ENCODE measurements at regions not wholly inside any gene's neighbourhood (a gene's known extent, or its start where the extent isn't known, plus 50 kb on each side); places are given as distances from the start of the nearest gene placed in this dataset.
"Not testable (repeated sequence)": the region's sequence is repeated elsewhere in the genome, so short reads cannot be mapped to it uniquely, and the experiment has no call there.

DNA sequence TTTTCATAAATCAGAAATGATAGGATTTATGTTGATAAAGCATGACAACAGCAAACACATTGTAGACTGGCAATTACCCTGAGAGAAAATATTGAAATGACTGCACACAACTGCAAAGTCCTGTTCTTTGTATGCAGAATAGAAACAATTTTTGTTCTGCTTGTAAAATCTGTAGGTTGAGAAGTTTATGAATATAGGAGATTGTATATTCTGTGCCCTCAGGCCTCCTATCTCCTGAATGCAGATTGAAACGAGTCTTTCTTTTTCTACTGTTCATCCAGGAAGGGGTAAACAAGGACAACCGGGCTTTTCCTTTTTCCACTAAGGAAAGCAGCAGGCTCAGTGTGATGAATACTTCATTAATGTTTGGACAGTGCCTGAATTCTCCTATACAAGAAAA lies 95.0 kb upstream of the HAPLN1 start:
- TF ChIP-seq, protein P1, sequence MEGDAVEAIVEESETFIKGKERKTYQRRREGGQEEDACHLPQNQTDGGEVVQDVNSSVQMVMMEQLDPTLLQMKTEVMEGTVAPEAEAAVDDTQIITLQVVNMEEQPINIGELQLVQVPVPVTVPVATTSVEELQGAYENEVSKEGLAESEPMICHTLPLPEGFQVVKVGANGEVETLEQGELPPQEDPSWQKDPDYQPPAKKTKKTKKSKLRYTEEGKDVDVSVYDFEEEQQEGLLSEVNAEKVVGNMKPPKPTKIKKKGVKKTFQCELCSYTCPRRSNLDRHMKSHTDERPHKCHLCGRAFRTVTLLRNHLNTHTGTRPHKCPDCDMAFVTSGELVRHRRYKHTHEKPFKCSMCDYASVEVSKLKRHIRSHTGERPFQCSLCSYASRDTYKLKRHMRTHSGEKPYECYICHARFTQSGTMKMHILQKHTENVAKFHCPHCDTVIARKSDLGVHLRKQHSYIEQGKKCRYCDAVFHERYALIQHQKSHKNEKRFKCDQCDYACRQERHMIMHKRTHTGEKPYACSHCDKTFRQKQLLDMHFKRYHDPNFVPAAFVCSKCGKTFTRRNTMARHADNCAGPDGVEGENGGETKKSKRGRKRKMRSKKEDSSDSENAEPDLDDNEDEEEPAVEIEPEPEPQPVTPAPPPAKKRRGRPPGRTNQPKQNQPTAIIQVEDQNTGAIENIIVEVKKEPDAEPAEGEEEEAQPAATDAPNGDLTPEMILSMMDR (IDR thresholded peaks at IDR 0.05; ENCODE audit: borderline replicate concordance, control extremely low read depth, extremely low read depth, insufficient read depth, missing control alignments), result no peak
- no peak for DNase-seq (ENCODE audit: low spot score)
- in situ Hi-C loops (cut with MboI; ENCODE audit: low sequenced_read_pairs, unreplicated experiment), result no loop called here

DNA sequence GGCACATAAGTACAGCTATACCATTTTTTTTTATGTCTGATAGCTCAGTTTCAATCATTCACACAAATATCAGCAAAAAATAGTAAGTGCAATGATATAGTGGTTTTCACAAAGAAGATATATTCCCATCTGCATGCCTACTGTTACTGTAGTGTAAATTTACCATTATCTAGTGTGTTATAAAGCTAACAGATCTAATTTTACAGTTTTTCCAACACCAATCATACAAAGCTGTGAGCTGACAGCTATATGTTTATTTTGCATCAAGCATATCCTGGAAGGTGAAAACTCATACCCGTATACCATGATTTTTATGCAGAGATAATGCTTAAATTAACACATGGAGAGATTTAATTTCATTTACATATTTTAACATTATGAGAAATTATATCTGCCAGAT lies 89.9 kb upstream of the HAPLN1 start:
- no peak for DNase-seq (ENCODE audit: low spot score)
- TF ChIP-seq, protein P1 (IDR thresholded peaks at IDR 0.05; ENCODE audit: borderline replicate concordance, control extremely low read depth, extremely low read depth, insufficient read depth, missing control alignments), result no peak
- in situ Hi-C loops (cut with MboI; ENCODE audit: low sequenced_read_pairs, unreplicated experiment), result no loop called here

DNA sequence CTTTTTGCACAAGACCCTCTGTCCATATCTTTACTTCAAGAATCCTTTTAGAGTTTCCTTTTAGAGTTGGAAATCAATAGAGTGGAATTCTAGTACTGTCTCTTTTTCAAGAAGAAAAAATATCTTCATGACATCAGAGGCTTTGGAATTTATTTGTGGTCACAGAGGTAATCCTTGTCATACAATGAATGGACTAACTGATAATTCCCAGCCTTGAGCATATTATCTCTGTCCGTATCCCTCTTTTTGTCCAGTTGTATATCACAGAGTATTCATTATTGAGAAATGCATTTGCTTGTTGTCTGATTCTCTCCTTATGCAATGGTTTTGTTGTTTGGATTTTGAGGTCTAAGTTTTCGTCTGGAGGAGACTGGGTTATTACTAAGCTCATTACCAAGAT lies 82.0 kb upstream of the HAPLN1 start:
- TF ChIP-seq, protein P1 (IDR thresholded peaks at IDR 0.05; ENCODE audit: borderline replicate concordance, control extremely low read depth, extremely low read depth, insufficient read depth, missing control alignments), result no peak
- DNase-seq (ENCODE audit: low spot score), result no peak
- in situ Hi-C loops (cut with MboI; ENCODE audit: low sequenced_read_pairs, unreplicated experiment), result no loop called here

DNA sequence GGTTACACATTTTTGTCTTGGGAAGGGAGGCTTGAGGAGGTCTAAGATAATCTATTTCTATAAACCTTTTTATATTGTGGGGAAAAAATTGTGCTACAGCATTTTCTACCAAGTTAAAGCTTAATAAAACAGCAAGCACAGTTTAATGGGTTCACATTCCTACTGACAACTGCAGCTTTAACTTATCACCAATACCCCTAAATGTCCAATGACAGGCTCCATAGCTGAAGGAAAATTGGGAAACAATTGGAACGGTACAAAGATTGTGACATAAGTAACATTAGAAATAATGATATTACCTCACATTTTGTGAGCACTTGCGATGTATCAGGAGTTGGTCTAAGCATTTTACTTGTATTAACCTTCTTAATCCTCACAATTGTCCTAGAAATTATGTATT lies 79.5 kb upstream of the HAPLN1 start:
- in situ Hi-C loops (cut with MboI; ENCODE audit: low sequenced_read_pairs, unreplicated experiment), result no loop called here
- DNase-seq (ENCODE audit: low spot score), result no peak
- TF ChIP-seq, protein P1 (IDR thresholded peaks at IDR 0.05; ENCODE audit: borderline replicate concordance, control extremely low read depth, extremely low read depth, insufficient read depth, missing control alignments), result no peak

DNA sequence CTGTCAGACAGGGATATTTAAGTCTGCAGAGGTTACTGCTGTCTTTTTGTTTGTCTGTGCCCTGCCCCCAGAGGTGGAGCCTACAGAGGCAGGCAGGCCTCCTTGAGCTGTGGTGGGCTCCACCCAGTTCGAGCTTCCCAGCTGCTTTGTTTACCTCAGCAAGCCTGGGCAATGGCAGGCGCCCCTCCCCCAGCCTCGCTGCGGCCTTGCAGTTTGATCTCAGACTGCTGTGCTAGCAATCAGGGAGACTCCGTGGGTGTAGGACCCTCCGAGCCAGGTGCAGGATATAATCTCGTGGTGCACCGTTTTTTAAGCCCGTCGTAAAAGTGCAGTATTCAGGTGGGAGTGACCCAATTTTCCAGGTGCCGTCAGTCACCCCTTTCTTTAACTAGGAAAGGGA lies 78.4 kb upstream of the HAPLN1 start:
- DNase-seq (ENCODE audit: low spot score); in situ Hi-C loops (cut with MboI; ENCODE audit: low sequenced_read_pairs, unreplicated experiment): not testable (repeated sequence)

DNA sequence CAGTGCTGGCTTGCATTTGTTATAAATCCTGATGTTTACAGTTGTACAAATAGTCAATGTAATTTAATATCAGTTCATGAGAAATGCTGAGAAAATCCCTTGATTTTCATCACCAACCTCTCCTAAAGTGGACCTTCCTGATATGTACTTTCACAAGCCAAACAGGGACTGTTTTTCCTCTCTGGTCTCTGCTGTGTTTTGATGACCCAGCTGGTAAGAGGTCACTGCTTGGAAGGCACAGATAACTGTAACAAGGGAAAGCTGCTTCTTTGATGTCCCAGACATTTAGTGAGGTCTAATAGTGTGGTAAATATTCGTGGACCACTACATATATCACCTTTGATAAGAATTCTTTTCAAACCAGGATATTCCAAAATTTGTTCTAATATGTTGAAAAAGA lies 68.7 kb upstream of the HAPLN1 start:
- TF ChIP-seq, protein P1 (IDR thresholded peaks at IDR 0.05; ENCODE audit: borderline replicate concordance, control extremely low read depth, extremely low read depth, insufficient read depth, missing control alignments), result no peak
- DNase-seq (ENCODE audit: low spot score), result no peak
- in situ Hi-C loops (cut with MboI; ENCODE audit: low sequenced_read_pairs, unreplicated experiment), result no loop called here

DNA sequence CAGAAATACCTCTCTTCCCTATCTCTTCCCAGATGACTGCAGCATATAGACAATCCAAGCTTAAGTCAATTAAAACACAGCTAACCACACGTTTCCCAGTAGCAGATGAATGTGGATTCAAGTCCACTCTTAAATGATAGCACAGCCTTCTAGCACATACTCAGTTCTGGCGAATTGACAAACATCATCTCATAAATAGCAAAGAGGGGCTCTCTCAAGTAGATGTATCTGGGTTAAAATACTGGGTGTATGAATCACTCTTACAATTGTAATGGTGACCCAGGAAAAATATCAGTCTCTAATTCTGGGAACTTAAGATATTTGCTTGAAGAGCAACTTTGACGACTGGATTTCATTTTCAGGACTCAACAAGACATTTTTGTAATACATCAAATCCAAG lies 67.0 kb upstream of the HAPLN1 start:
- DNase-seq (ENCODE audit: low spot score), result no peak
- TF ChIP-seq, protein P1 (IDR thresholded peaks at IDR 0.05; ENCODE audit: borderline replicate concordance, control extremely low read depth, extremely low read depth, insufficient read depth, missing control alignments), result no peak

More for the DNA sequence above, 67.0 kb upstream of the HAPLN1 start:
- in situ Hi-C loops (cut with MboI; ENCODE audit: low sequenced_read_pairs, unreplicated experiment), result no loop called here
